ENCODE measurements at regions not wholly inside any gene's neighbourhood (a gene's known extent, or its start where the extent isn't known, plus 50 kb on each side); places are given as distances from the start of the nearest gene placed in this dataset.

- Histone ChIP-seq H4K20me1 (ENCODE audit: insufficient read depth, low read length) (no peaks in the 10 kb centered on the region), H3K4me3 (ENCODE audit: low read depth, low read length, poor library complexity, severe bottlenecking) (no peak overlapping the region), H3K9me3 (ENCODE audit: low read length) (no peaks in the 10 kb centered on the region), H3K9me2 (ENCODE audit: insufficient read depth, low read length) (no peaks in the 10 kb centered on the region), H3K79me2 (ENCODE audit: insufficient read depth, low read depth, low read length) (no peaks in the 10 kb centered on the region), H3K4me1 (ENCODE audit: insufficient read depth, low read length, poor library complexity, severe bottlenecking) (no peaks in the 10 kb centered on the region), H3K36me3 (ENCODE audit: insufficient read depth, low read length) (no peaks in the 10 kb centered on the region), H2AFZ (ENCODE audit: low read length) (no peak overlapping the region), H3K27ac (ENCODE audit: low read depth, low read length, poor library complexity, severe bottlenecking) (no peak overlapping the region), H3K4me2 (ENCODE audit: low read length) (no peak overlapping the region)
- ChIA-PET POLR2A (no interaction called here), CTCF (ENCODE audit: unreplicated experiment) (no interaction called here)
- DNase-seq (ENCODE audit: low spot score) = no peak
- TF ChIP-seq EZH2phosphoT487 (IDR thresholded peaks at IDR 0.05; ENCODE audit: borderline replicate concordance, low read depth, low read length) (no peak), CTCF (conservative IDR thresholded peaks at IDR 0.05; ENCODE audit: low read length) (no peak)
- no TSS peak for BruUV-seq (replicated peaks)
- intact Hi-C loops (cut with micrococcal nuclease; ENCODE audit: unreplicated experiment) = no loop called here
Observed at GRCh38 chr13:29948791-29949190, 98.4 kb upstream of the UBL3 start.

- Histone ChIP-seq H3K79me2 (ENCODE audit: insufficient read depth, low read depth, low read length) (no peaks in the 10 kb centered on the region), H3K4me3 (ENCODE audit: low read depth, low read length, poor library complexity, severe bottlenecking) (no peak overlapping the region), H3K9me2 (ENCODE audit: insufficient read depth, low read length) (no peaks in the 10 kb centered on the region), H2AFZ (ENCODE audit: low read length) (no peak overlapping the region), H3K9me3 (ENCODE audit: low read length) (no peaks in the 10 kb centered on the region), H3K4me1 (ENCODE audit: insufficient read depth, low read length, poor library complexity, severe bottlenecking) (no peaks in the 10 kb centered on the region), H3K36me3 (ENCODE audit: insufficient read depth, low read length) (no peaks in the 10 kb centered on the region), H3K27ac (ENCODE audit: low read depth, low read length, poor library complexity, severe bottlenecking) (no peak overlapping the region), H4K20me1 (ENCODE audit: insufficient read depth, low read length) (no peaks in the 10 kb centered on the region), H3K4me2 (ENCODE audit: low read length) (no peak overlapping the region)
- POLR2A ChIA-PET = no interaction called here
- intact Hi-C loops (cut with micrococcal nuclease; ENCODE audit: unreplicated experiment) = no loop called here
- no TSS peak for BruUV-seq (replicated peaks)
- DNase-seq (ENCODE audit: low spot score) = no peak
- CTCF ChIA-PET (ENCODE audit: unreplicated experiment) = no interaction called here
- no peak for TF ChIP-seq EZH2phosphoT487 (IDR thresholded peaks at IDR 0.05; ENCODE audit: borderline replicate concordance, low read depth, low read length)
- no peak for TF ChIP-seq CTCF (conservative IDR thresholded peaks at IDR 0.05; ENCODE audit: low read length)
Observed at GRCh38 chr13:29948244-29948643, 97.8 kb upstream of the UBL3 start.

GRCh38 chr13:29947839-29948238 lies 97.4 kb upstream of the UBL3 start:
- ChIA-PET POLR2A (no interaction called here), CTCF (ENCODE audit: unreplicated experiment) (no interaction called here)
- no peaks in the 10 kb centered on the region for H3K9me3 ChIP-seq (ENCODE audit: low read length)
- no peak overlapping the region for H3K4me2 ChIP-seq (ENCODE audit: low read length)
- no peaks in the 10 kb centered on the region for H3K9me2 ChIP-seq (ENCODE audit: insufficient read depth, low read length)
- no TSS peak for BruUV-seq (replicated peaks)
- H2AFZ ChIP-seq (ENCODE audit: low read length) = no peak overlapping the region
- TF ChIP-seq CTCF (conservative IDR thresholded peaks at IDR 0.05; ENCODE audit: low read length) = no peak
- no peak overlapping the region for H3K27ac ChIP-seq (ENCODE audit: low read depth, low read length, poor library complexity, severe bottlenecking)
- no peaks in the 10 kb centered on the region for H4K20me1 ChIP-seq (ENCODE audit: insufficient read depth, low read length)
- H3K79me2 ChIP-seq (ENCODE audit: insufficient read depth, low read depth, low read length) = no peaks in the 10 kb centered on the region
- H3K36me3 ChIP-seq (ENCODE audit: insufficient read depth, low read length) = no peaks in the 10 kb centered on the region
- no peaks in the 10 kb centered on the region for H3K4me1 ChIP-seq (ENCODE audit: insufficient read depth, low read length, poor library complexity, severe bottlenecking)
- intact Hi-C loops (cut with micrococcal nuclease; ENCODE audit: unreplicated experiment) = no loop called here
- no peak overlapping the region for H3K4me3 ChIP-seq (ENCODE audit: low read depth, low read length, poor library complexity, severe bottlenecking)
- DNase-seq (ENCODE audit: low spot score) = no peak

Measured in OCI-LY7 (cell line).